ENCODE measurements at regions not wholly inside any gene's neighbourhood (a gene's known extent, or its start where the extent isn't known, plus 50 kb on each side); places are given as distances from the start of the nearest gene placed in this dataset.
A peak's percentile ranks its signal among the peaks of the same experiment; 100 is the strongest.

DNA sequence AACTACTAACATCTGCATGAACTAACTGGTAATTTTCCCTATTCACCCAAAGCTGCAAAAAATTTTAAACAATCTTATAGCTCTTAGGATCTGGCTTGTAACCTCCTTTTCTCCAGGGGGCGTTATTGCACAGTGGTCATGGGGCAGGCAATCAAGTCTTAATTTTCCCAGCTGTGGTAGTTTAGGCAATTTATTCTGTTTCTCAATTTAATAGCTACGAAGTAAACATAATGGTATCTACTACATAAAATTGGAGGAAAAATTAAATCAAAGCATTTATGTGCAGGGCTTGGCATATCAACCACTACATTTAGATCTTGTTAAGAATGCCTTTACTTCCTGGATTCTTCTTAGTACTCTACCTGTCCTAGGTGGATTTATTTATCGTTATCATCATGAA lies 137.4 kb upstream of the GUCY1A1 start:
- TF ChIP-seq, protein P1, sequence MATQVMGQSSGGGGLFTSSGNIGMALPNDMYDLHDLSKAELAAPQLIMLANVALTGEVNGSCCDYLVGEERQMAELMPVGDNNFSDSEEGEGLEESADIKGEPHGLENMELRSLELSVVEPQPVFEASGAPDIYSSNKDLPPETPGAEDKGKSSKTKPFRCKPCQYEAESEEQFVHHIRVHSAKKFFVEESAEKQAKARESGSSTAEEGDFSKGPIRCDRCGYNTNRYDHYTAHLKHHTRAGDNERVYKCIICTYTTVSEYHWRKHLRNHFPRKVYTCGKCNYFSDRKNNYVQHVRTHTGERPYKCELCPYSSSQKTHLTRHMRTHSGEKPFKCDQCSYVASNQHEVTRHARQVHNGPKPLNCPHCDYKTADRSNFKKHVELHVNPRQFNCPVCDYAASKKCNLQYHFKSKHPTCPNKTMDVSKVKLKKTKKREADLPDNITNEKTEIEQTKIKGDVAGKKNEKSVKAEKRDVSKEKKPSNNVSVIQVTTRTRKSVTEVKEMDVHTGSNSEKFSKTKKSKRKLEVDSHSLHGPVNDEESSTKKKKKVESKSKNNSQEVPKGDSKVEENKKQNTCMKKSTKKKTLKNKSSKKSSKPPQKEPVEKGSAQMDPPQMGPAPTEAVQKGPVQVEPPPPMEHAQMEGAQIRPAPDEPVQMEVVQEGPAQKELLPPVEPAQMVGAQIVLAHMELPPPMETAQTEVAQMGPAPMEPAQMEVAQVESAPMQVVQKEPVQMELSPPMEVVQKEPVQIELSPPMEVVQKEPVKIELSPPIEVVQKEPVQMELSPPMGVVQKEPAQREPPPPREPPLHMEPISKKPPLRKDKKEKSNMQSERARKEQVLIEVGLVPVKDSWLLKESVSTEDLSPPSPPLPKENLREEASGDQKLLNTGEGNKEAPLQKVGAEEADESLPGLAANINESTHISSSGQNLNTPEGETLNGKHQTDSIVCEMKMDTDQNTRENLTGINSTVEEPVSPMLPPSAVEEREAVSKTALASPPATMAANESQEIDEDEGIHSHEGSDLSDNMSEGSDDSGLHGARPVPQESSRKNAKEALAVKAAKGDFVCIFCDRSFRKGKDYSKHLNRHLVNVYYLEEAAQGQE (IDR thresholded peaks at IDR 0.05; ENCODE audit: insufficient replicate concordance, low read depth): no peak
- no peak for TF ChIP-seq GABPA (IDR thresholded peaks at IDR 0.05; ENCODE audit: low read depth)
- TF ChIP-seq, protein P2, sequence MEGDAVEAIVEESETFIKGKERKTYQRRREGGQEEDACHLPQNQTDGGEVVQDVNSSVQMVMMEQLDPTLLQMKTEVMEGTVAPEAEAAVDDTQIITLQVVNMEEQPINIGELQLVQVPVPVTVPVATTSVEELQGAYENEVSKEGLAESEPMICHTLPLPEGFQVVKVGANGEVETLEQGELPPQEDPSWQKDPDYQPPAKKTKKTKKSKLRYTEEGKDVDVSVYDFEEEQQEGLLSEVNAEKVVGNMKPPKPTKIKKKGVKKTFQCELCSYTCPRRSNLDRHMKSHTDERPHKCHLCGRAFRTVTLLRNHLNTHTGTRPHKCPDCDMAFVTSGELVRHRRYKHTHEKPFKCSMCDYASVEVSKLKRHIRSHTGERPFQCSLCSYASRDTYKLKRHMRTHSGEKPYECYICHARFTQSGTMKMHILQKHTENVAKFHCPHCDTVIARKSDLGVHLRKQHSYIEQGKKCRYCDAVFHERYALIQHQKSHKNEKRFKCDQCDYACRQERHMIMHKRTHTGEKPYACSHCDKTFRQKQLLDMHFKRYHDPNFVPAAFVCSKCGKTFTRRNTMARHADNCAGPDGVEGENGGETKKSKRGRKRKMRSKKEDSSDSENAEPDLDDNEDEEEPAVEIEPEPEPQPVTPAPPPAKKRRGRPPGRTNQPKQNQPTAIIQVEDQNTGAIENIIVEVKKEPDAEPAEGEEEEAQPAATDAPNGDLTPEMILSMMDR (IDR thresholded peaks at IDR 0.05; ENCODE audit: insufficient read depth, low read length): peak; percentile 3
- H3K27me3 ChIP-seq (ENCODE audit: insufficient read depth, poor library complexity, severe bottlenecking): no peaks in the 10 kb centered on the region
- DNase-seq (ENCODE audit: low read depth in 1 of 2, low spot score in 1 of 2): no peak
- H3K4me3 ChIP-seq (replicated peaks; ENCODE audit: insufficient read depth, low read length): no peak overlapping the region
- no peak overlapping the region for H3K27ac ChIP-seq (replicated peaks)

DNA sequence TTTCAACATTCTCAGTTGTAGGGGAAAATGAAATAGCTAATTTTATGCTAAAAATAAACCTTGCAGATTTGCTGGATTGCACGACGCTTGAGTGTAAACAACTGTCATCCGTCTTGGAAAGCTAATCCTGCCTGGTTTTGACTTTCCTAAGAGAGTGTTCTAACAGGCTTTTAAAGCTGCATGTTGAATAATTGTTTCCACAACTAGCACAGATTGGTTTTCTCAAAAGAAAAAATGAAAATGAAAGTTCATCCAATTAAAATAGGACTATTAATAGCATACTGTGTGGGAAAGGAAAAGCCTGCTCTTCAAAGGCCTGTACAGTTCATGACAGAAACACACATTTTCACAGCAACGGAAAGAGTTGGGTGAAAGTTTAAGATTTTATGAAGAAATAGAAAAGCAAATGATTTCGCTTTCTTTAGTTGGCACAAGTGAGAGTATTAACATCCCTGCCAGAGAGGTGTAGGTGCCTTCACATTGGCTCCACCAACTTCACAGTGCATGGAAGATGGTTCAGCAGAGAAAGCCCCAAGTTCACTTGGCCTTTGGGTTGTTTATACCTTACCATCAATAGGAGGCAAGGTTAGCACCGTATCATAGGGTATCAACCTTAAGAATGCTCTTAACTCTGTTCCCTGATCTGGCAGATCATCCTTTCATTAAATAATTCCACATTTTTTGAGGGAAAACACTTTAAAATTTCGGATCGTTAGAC lies 140.0 kb upstream of the GUCY1A1 start:
- no peak for TF ChIP-seq GABPA (IDR thresholded peaks at IDR 0.05; ENCODE audit: low read depth)
- TF ChIP-seq SPI1 (IDR thresholded peaks at IDR 0.05; ENCODE audit: borderline replicate concordance, low read depth): no peak
- TF ChIP-seq, protein P1 (IDR thresholded peaks at IDR 0.05; ENCODE audit: insufficient replicate concordance, low read depth): no peak
- TF ChIP-seq POLR2AphosphoS5 (IDR thresholded peaks at IDR 0.05; ENCODE audit: low read depth): no peak
- TF ChIP-seq, protein P2 (IDR thresholded peaks at IDR 0.05; ENCODE audit: insufficient read depth, low read length): no peak
- no peak overlapping the region for H3K27ac ChIP-seq (replicated peaks)
- DNase-seq (ENCODE audit: low read depth in 1 of 2, low spot score in 1 of 2): no peak

DNA sequence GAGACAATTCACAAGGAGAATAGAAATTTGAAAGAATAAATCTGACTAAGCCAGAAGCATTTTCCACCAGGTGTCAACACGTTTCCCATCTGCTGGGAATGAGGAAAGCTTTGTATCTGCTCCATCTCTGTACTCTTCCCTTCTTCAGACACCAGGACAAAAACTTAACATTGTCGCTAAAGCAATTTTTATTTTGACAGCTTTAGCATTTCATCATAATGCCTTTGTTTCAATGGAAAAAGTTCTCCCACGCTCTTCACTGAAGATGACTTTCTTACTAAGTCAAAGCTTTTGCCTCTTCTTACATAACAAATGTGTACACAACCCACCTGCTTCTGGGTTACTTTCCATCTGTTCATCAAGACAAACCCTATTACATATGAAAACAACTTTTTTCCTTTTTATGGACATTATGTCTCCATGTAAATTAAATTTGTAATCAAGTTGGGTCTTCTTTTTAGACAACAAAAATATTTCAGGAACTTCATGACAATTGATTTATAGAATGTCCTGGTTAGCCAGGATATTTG lies 141.7 kb upstream of the GUCY1A1 start:
- no peak overlapping the region for H3K27ac ChIP-seq (replicated peaks)
- no peak for DNase-seq (ENCODE audit: low read depth in 1 of 2, low spot score in 1 of 2)
- H3K27me3 ChIP-seq (ENCODE audit: insufficient read depth, poor library complexity, severe bottlenecking): no peaks in the 10 kb centered on the region
- H3K4me3 ChIP-seq (replicated peaks; ENCODE audit: insufficient read depth, low read length): no peak overlapping the region
- TF ChIP-seq, protein P2 (IDR thresholded peaks at IDR 0.05; ENCODE audit: insufficient read depth, low read length): no peak
- TF ChIP-seq GABPA (IDR thresholded peaks at IDR 0.05; ENCODE audit: low read depth): no peak
- no peak for TF ChIP-seq POLR2AphosphoS5 (IDR thresholded peaks at IDR 0.05; ENCODE audit: low read depth)
- TF ChIP-seq, protein P1 (IDR thresholded peaks at IDR 0.05; ENCODE audit: insufficient replicate concordance, low read depth): no peak
- no peak for TF ChIP-seq SPI1 (IDR thresholded peaks at IDR 0.05; ENCODE audit: borderline replicate concordance, low read depth)

More for the DNA sequence above, 140.0 kb upstream of the GUCY1A1 start:
- Histone ChIP-seq H3K4me3 (replicated peaks; ENCODE audit: insufficient read depth, low read length) (no peak overlapping the region), H3K27me3 (ENCODE audit: insufficient read depth, poor library complexity, severe bottlenecking) (no peaks in the 10 kb centered on the region)
